ENCODE measurements at regions not wholly inside any gene's neighbourhood (a gene's known extent, or its start where the extent isn't known, plus 50 kb on each side); places are given as distances from the start of the nearest gene placed in this dataset.

DNA sequence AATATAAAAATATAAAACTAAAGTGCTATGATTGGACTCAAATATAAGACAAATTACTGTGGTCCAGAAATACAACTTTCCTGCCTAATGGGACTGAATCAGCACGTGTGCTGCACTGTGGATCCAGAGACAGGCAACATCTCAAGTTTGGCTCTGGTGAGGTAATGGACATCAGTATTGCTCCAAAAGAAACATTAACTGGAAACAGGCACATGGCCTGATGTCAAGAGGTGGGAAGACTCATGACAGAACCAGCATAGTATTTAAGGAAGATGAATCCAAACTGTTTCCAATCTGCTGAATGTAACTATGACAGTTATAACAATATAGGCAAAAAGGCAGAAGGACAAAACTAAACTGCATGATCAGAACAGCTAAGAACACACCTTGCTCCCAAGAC lies 354.6 kb downstream of the FSIP2 start (continued):
- TF ChIP-seq, protein P1, sequence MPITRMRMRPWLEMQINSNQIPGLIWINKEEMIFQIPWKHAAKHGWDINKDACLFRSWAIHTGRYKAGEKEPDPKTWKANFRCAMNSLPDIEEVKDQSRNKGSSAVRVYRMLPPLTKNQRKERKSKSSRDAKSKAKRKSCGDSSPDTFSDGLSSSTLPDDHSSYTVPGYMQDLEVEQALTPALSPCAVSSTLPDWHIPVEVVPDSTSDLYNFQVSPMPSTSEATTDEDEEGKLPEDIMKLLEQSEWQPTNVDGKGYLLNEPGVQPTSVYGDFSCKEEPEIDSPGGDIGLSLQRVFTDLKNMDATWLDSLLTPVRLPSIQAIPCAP (CRISPR knock-in tag; IDR thresholded peaks at IDR 0.05) = no peak
- TF ChIP-seq, protein P2, sequence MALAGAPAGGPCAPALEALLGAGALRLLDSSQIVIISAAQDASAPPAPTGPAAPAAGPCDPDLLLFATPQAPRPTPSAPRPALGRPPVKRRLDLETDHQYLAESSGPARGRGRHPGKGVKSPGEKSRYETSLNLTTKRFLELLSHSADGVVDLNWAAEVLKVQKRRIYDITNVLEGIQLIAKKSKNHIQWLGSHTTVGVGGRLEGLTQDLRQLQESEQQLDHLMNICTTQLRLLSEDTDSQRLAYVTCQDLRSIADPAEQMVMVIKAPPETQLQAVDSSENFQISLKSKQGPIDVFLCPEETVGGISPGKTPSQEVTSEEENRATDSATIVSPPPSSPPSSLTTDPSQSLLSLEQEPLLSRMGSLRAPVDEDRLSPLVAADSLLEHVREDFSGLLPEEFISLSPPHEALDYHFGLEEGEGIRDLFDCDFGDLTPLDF (CRISPR knock-in tag; IDR thresholded peaks at IDR 0.05) = no peak
- TF ChIP-seq, protein P3, sequence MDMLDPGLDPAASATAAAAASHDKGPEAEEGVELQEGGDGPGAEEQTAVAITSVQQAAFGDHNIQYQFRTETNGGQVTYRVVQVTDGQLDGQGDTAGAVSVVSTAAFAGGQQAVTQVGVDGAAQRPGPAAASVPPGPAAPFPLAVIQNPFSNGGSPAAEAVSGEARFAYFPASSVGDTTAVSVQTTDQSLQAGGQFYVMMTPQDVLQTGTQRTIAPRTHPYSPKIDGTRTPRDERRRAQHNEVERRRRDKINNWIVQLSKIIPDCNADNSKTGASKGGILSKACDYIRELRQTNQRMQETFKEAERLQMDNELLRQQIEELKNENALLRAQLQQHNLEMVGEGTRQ (CRISPR knock-in tag; IDR thresholded peaks at IDR 0.05) = no peak
- TF ChIP-seq ETV6 (CRISPR knock-in tag; IDR thresholded peaks at IDR 0.05) = no peak
- TF ChIP-seq, protein P4, sequence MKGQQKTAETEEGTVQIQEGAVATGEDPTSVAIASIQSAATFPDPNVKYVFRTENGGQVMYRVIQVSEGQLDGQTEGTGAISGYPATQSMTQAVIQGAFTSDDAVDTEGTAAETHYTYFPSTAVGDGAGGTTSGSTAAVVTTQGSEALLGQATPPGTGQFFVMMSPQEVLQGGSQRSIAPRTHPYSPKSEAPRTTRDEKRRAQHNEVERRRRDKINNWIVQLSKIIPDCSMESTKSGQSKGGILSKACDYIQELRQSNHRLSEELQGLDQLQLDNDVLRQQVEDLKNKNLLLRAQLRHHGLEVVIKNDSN (CRISPR knock-in tag; IDR thresholded peaks at IDR 0.05) = no peak

DNA sequence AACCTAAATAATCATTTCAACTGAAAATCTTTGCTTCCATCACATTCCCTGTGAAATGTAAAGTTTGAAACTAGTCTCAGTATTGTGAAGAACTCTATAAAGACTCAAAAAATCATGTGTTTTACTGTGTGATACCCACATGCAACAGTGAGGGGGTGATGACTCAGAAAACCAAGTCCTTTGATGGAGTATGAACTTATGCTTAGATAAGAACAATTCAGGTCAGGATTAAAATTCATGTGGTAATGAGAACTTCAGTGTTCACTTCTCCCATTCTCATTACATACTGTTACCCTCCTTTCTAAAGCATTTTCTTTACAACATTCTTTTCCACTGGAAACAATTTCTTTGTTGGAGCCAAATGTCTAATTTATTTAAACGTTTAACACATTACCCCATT lies 360.2 kb downstream of the FSIP2 start:
- peak overlapping the region; percentile 47; the same call in 1 of the 2 replicates for H3K27ac Mint-ChIP-seq

DNA sequence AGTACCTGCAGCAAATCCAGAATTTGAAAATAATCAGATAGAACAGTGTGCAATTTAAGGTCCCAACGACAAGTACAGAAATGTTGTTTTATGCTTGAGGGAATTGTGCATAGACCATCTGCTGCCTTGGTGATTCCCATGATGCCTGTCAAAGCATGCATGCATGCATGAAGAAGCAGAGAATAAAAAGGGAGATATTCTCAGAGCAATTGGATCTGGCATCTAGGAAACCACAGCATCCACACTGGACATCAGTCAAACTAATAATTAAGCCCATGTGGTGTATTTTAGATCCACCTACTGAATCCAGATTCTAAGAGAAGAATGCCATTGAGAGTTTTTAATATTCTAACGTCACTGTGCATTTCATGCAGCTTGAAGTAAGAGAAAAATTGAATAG lies 361.2 kb downstream of the FSIP2 start:
- no peak for ATAC-seq
- H3K36me3 Mint-ChIP-seq = no peaks in the 10 kb centered on the region
- H3K9me3 Mint-ChIP-seq = no peaks in the 10 kb centered on the region
- peaks cover 30% of the 10 kb centered on the region for H3K4me1 Mint-ChIP-seq
- no peak overlapping the region for H3K4me3 Mint-ChIP-seq
- no peak overlapping the region for H3K27ac Mint-ChIP-seq
- ChIA-PET POLR2A (interaction anchor here (0.6 kb wide), 1 partner anchor 81 kb away, joined by 3 read pairs; no protein-coding TSS in a partner anchor), CTCF (no interaction called here)
- no peaks in the 10 kb centered on the region for H3K27me3 Mint-ChIP-seq (ENCODE audit: low read depth)
- no peak for DNase-seq (ENCODE audit: low spot score)
- TF ChIP-seq TCF7 (CRISPR knock-in tag; IDR thresholded peaks at IDR 0.05; ENCODE audit: low read depth) = no peak
- no peak for TF ChIP-seq SMAD3 (CRISPR knock-in tag; IDR thresholded peaks at IDR 0.05; ENCODE audit: borderline replicate concordance)
- TF ChIP-seq, protein P5, sequence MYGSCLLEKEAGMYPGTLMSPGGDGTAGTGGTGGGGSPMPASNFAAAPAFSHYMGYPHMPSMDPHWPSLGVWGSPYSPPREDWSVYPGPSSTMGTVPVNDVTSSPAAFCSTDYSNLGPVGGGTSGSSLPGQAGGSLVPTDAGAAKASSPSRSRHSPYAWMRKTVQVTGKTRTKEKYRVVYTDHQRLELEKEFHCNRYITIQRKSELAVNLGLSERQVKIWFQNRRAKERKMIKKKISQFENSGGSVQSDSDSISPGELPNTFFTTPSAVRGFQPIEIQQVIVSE (CRISPR knock-in tag; IDR thresholded peaks at IDR 0.05; ENCODE audit: borderline replicate concordance) = no peak
- TF ChIP-seq ZNF396 (CRISPR knock-in tag; IDR thresholded peaks at IDR 0.05; ENCODE audit: borderline replicate concordance) = no peak
- TF ChIP-seq, protein P6, sequence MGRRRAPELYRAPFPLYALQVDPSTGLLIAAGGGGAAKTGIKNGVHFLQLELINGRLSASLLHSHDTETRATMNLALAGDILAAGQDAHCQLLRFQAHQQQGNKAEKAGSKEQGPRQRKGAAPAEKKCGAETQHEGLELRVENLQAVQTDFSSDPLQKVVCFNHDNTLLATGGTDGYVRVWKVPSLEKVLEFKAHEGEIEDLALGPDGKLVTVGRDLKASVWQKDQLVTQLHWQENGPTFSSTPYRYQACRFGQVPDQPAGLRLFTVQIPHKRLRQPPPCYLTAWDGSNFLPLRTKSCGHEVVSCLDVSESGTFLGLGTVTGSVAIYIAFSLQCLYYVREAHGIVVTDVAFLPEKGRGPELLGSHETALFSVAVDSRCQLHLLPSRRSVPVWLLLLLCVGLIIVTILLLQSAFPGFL (CRISPR knock-in tag; IDR thresholded peaks at IDR 0.05; ENCODE audit: borderline replicate concordance) = no peak
- no peak for TF ChIP-seq ELF4 (CRISPR knock-in tag; IDR thresholded peaks at IDR 0.05; ENCODE audit: low read depth)
- TF ChIP-seq CREB1 (CRISPR knock-in tag; IDR thresholded peaks at IDR 0.05) = no peak
- no peak for TF ChIP-seq ZNF232 (CRISPR knock-in tag; IDR thresholded peaks at IDR 0.05)
- no peak for TF ChIP-seq NFE2L1 (CRISPR knock-in tag; IDR thresholded peaks at IDR 0.05)
- TF ChIP-seq NFATC4 (CRISPR knock-in tag; IDR thresholded peaks at IDR 0.05) = no peak
- TF ChIP-seq TEAD4 (CRISPR knock-in tag; IDR thresholded peaks at IDR 0.05) = no peak
- TF ChIP-seq JUN (CRISPR knock-in tag; IDR thresholded peaks at IDR 0.05) = no peak

More for the DNA sequence above, 360.2 kb downstream of the FSIP2 start:
- ATAC-seq = no peak
- no peaks in the 10 kb centered on the region for H3K27me3 Mint-ChIP-seq (ENCODE audit: low read depth)
- ChIA-PET POLR2A (no interaction called here), CTCF (no interaction called here)
- H3K4me3 Mint-ChIP-seq = no peak overlapping the region
- no peaks in the 10 kb centered on the region for H3K36me3 Mint-ChIP-seq
- peaks cover 25% of the 10 kb centered on the region for H3K4me1 Mint-ChIP-seq
- no peak for DNase-seq (ENCODE audit: low spot score)
- no peaks in the 10 kb centered on the region for H3K9me3 Mint-ChIP-seq
- TF ChIP-seq, protein P7, sequence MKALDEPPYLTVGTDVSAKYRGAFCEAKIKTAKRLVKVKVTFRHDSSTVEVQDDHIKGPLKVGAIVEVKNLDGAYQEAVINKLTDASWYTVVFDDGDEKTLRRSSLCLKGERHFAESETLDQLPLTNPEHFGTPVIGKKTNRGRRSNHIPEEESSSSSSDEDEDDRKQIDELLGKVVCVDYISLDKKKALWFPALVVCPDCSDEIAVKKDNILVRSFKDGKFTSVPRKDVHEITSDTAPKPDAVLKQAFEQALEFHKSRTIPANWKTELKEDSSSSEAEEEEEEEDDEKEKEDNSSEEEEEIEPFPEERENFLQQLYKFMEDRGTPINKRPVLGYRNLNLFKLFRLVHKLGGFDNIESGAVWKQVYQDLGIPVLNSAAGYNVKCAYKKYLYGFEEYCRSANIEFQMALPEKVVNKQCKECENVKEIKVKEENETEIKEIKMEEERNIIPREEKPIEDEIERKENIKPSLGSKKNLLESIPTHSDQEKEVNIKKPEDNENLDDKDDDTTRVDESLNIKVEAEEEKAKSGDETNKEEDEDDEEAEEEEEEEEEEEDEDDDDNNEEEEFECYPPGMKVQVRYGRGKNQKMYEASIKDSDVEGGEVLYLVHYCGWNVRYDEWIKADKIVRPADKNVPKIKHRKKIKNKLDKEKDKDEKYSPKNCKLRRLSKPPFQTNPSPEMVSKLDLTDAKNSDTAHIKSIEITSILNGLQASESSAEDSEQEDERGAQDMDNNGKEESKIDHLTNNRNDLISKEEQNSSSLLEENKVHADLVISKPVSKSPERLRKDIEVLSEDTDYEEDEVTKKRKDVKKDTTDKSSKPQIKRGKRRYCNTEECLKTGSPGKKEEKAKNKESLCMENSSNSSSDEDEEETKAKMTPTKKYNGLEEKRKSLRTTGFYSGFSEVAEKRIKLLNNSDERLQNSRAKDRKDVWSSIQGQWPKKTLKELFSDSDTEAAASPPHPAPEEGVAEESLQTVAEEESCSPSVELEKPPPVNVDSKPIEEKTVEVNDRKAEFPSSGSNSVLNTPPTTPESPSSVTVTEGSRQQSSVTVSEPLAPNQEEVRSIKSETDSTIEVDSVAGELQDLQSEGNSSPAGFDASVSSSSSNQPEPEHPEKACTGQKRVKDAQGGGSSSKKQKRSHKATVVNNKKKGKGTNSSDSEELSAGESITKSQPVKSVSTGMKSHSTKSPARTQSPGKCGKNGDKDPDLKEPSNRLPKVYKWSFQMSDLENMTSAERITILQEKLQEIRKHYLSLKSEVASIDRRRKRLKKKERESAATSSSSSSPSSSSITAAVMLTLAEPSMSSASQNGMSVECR (CRISPR knock-in tag; IDR thresholded peaks at IDR 0.05; ENCODE audit: borderline replicate concordance) = no peak
- TF ChIP-seq ESRRA (CRISPR knock-in tag; IDR thresholded peaks at IDR 0.05; ENCODE audit: borderline replicate concordance) = no peak

All from WTC11 (cell line).